ENCODE measurements at regions not wholly inside any gene's neighbourhood (a gene's known extent, or its start where the extent isn't known, plus 50 kb on each side); places are given as distances from the start of the nearest gene placed in this dataset.

DNA sequence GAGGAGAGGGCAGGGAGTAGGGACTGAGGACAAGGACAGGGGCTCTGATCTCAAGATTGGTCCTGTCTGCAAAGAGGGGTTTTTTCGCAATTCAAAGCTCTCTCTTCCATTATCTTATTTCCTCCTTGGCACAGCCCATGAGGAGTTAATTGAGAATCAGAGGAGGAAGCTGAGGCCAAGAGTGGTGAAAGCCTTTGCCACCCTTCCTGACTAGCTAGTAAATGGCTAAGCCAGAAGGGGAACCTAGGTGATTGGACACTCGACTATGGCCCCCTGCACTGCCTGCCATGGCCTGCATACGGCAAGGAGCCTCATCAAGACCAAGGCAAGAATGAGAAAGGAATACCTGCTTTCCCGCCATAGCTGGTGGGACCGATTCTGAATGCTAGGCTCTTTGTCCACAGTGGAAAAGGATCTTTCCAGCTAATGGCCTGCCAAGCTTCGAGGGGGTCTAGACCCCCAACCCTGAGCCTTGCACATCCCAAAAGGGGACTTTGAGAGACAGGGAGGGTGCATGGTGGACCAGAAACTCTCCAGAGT lies 237.9 kb downstream of the HAUS1 start:
- Histone ChIP-seq H3K4me3 (ENCODE audit: low read length) (no peak overlapping the region), H3K4me1 (ENCODE audit: control insufficient read depth, insufficient read depth, low read length) (no peaks in the 10 kb centered on the region), H3K9me3 (ENCODE audit: control insufficient read depth, low read depth, low read length) (no peaks in the 10 kb centered on the region), H3K27me3 (ENCODE audit: control insufficient read depth, insufficient read depth, low read length) (peaks cover 11% of the 10 kb centered on the region), H3K36me3 (ENCODE audit: control insufficient read depth, insufficient read depth, low read length) (no peaks in the 10 kb centered on the region), H3K27ac (ENCODE audit: low read length) (no peak overlapping the region)
- no peak for DNase-seq
- WGBS (ENCODE audit: insufficient coverage, low lambda C conversion rate), result no CpG with 5 or more reads among the region's 6 CpGs

DNA sequence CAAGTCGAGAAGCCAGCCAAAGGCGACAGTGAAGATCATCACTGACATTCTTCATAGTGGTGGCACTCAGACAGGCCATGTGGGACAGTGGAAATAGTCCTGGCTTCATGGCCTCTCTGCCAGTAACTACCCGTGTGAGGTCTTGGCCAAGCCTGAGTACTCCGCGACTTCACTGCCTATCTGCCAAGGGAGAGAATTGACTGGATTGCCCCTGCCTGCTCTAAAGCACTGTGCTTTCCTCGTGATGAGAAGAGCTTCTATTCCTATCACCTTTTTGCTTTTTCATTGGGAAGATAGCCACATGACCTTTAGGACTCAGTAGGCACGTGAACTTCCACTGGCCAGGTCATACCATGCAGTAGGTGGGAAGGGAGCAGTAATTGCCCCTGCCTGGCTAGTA lies 239.3 kb downstream of the HAUS1 start:
- Histone ChIP-seq H3K4me3 (ENCODE audit: low read length) (no peak overlapping the region), H3K4me1 (ENCODE audit: control insufficient read depth, insufficient read depth, low read length) (no peaks in the 10 kb centered on the region), H3K27me3 (ENCODE audit: control insufficient read depth, insufficient read depth, low read length) (peaks cover 7% of the 10 kb centered on the region), H3K27ac (ENCODE audit: low read length) (no peak overlapping the region), H3K9me3 (ENCODE audit: control insufficient read depth, low read depth, low read length) (no peaks in the 10 kb centered on the region), H3K36me3 (ENCODE audit: control insufficient read depth, insufficient read depth, low read length) (no peaks in the 10 kb centered on the region)
- 95% methylated on average over 2 of the region's 7 CpGs for WGBS (ENCODE audit: insufficient coverage, low lambda C conversion rate)
- no peak for DNase-seq

DNA sequence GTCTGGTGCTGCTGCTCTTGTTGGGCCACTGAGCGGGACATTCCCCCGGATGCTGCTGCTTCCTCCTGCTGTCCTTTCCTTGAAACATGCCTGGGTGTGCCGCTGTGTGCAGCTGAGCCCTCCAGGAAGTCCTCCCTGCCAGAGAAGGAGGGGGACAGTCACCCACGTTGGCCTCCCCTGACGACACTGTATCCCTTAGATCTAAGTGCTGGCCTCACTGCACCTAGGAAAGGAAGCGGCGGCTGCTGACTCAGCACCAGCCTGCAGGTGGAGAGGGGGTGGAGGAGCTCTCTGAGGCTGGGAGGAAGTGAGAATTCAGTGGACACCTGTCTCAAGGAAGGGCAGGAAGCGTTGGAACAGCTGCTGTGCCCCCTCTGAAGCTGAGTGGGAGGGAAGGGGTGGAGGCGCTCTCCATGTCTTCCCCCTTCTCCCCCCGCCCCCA lies 239.8 kb downstream of the HAUS1 start:
- Histone ChIP-seq H3K9me3 (ENCODE audit: control insufficient read depth, low read depth, low read length) (no peaks in the 10 kb centered on the region), H3K27ac (ENCODE audit: low read length) (no peak overlapping the region), H3K4me1 (ENCODE audit: control insufficient read depth, insufficient read depth, low read length) (no peaks in the 10 kb centered on the region), H3K36me3 (ENCODE audit: control insufficient read depth, insufficient read depth, low read length) (no peaks in the 10 kb centered on the region), H3K4me3 (ENCODE audit: low read length) (no peak overlapping the region), H3K27me3 (ENCODE audit: control insufficient read depth, insufficient read depth, low read length) (peaks cover 4% of the 10 kb centered on the region)
- WGBS (ENCODE audit: insufficient coverage, low lambda C conversion rate), result no CpG with 5 or more reads among the region's 10 CpGs
- DNase-seq, result peak; percentile 26 to 41

DNA sequence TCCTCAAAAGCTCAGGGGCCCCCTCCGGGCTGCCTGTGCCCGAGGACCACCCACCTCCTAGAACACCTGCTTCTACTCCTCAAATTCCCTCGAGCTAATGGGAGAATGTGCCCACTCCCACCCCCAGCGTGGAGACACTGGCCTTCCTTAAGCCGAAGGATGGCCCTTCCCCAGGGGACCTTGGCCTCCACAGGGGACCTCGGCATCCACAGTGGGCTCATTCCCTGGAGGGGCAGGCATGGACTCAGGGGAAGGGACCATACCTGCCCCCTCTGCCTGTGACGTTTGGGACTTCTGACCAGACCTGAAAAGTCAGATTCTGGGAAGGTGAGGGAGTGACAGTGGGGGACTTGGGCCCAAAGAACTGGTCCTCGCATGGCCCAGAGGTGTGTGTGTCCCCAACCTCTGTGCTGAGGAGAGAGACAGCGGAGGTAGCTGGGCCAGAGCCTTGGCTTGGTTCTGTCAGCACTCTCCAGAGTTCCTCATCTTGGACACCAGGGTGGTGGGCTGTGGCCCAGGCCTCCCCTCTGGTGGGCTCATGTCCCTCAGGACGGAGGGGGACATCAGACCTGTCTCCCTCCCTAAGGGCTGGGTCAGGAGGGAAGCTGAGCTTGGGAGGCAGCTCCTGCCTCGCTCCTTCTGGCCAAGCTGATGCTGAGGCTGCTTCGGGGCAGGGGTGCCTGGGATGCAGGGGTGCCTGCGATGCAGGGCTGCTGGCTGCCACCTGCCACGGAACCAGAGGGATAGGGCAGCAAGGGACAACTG lies 240.4 kb downstream of the HAUS1 start:
- H3K4me1 ChIP-seq (ENCODE audit: control insufficient read depth, insufficient read depth, low read length), result no peaks in the 10 kb centered on the region
- no peak overlapping the region for H3K27ac ChIP-seq (ENCODE audit: low read length)
- H3K27me3 ChIP-seq (ENCODE audit: control insufficient read depth, insufficient read depth, low read length), result peaks cover 4% of the 10 kb centered on the region
- no peaks in the 10 kb centered on the region for H3K9me3 ChIP-seq (ENCODE audit: control insufficient read depth, low read depth, low read length)
- H3K4me3 ChIP-seq (ENCODE audit: low read length), result no peak overlapping the region
- no CpG with 5 or more reads among the region's 14 CpGs for WGBS (ENCODE audit: insufficient coverage, low lambda C conversion rate)
- no peak for DNase-seq
- no peaks in the 10 kb centered on the region for H3K36me3 ChIP-seq (ENCODE audit: control insufficient read depth, insufficient read depth, low read length)

DNA sequence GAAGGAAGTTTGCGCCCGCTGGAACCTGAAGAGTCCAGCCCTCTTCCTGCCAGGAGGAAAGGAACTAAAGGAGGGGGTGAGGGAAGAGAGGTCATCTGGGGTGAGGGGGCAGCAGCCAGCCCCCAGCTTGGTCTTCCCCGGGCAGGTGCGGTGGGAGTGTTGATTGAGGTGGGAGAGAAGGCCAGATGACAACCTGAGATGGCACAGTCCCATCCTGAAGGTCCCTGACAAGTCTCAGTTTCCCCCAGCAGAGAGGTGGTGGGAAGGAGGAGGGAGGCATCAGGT lies 240.9 kb downstream of the HAUS1 start:
- Histone ChIP-seq H3K4me1 (ENCODE audit: control insufficient read depth, insufficient read depth, low read length) (no peaks in the 10 kb centered on the region), H3K36me3 (ENCODE audit: control insufficient read depth, insufficient read depth, low read length) (no peaks in the 10 kb centered on the region), H3K27me3 (ENCODE audit: control insufficient read depth, insufficient read depth, low read length) (no peaks in the 10 kb centered on the region), H3K27ac (ENCODE audit: low read length) (no peak overlapping the region), H3K9me3 (ENCODE audit: control insufficient read depth, low read depth, low read length) (no peaks in the 10 kb centered on the region), H3K4me3 (ENCODE audit: low read length) (no peak overlapping the region)
- no peak for DNase-seq
- no CpG with 5 or more reads among the region's 4 CpGs for WGBS (ENCODE audit: insufficient coverage, low lambda C conversion rate)

DNA sequence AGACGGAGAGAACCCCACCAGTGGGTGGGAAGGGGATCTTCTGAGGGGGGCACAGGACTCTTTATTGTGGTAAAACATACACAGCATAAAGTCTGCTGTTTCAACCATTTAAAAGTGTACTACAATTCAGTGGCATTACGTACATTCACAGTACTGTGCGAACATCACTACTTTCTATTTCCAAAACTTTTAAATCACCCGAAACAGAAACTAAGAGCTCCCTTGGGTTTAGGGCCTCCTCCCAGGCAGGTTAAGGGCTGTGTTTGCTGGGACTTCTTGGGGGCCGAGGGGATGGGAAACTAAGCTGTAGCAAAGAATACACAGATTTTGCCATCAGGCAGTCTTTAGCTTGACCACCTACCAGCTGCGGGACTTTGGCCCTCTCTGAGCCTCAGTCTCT lies 242.0 kb downstream of the HAUS1 start:
- H3K27ac ChIP-seq (ENCODE audit: low read length), result no peak overlapping the region
- no peak for DNase-seq
- no peaks in the 10 kb centered on the region for H3K4me1 ChIP-seq (ENCODE audit: control insufficient read depth, insufficient read depth, low read length)
- H3K4me3 ChIP-seq (ENCODE audit: low read length), result no peak overlapping the region
- H3K9me3 ChIP-seq (ENCODE audit: control insufficient read depth, low read depth, low read length), result no peaks in the 10 kb centered on the region
- no peaks in the 10 kb centered on the region for H3K27me3 ChIP-seq (ENCODE audit: control insufficient read depth, insufficient read depth, low read length)
- no peaks in the 10 kb centered on the region for H3K36me3 ChIP-seq (ENCODE audit: control insufficient read depth, insufficient read depth, low read length)
- no CpG with 5 or more reads among the region's 6 CpGs for WGBS (ENCODE audit: insufficient coverage, low lambda C conversion rate)

DNA sequence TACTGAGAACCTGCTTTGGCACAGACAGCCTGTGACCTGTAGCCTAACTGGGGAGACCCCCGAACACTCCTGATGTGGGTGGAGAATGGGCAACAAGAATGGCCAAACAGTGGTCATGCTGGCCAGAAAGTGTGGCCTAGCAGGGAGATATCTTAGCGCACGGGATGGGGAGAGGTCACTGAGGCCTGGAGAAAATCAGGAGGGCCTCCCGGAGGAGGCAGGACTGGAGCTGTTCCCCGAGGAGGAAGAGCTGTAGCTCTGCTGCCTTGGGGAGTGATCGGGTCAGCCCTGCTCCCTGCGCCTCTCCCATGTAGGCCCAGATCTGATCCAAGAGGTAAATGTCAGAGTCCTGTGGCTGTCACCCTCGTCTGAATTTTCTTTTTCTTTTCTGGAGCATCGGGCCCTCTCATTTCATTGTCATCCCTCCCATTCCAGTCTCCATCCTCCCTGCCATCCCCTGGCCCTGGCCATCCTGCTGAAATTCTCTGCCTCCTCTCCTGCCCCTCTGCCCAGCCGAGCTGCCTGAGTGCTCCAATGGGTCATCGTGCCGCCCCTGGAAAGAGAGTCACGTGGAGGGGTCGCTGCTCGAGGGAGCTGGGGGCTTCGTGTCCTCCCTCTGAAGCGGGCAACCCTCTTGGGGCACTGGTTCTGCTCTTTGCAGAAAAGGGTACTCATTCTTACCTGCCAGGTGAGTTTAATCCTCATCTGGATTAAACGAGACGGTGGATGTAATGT lies 242.9 kb downstream of the HAUS1 start:
- no peaks in the 10 kb centered on the region for H3K4me1 ChIP-seq (ENCODE audit: control insufficient read depth, insufficient read depth, low read length)
- no peak overlapping the region for H3K4me3 ChIP-seq (ENCODE audit: low read length)
- no peaks in the 10 kb centered on the region for H3K27me3 ChIP-seq (ENCODE audit: control insufficient read depth, insufficient read depth, low read length)
- H3K27ac ChIP-seq (ENCODE audit: low read length), result no peak overlapping the region
- no peaks in the 10 kb centered on the region for H3K36me3 ChIP-seq (ENCODE audit: control insufficient read depth, insufficient read depth, low read length)
- H3K9me3 ChIP-seq (ENCODE audit: control insufficient read depth, low read depth, low read length), result no peaks in the 10 kb centered on the region
- DNase-seq, result no peak
- no CpG with 5 or more reads among the region's 19 CpGs for WGBS (ENCODE audit: insufficient coverage, low lambda C conversion rate)

DNA sequence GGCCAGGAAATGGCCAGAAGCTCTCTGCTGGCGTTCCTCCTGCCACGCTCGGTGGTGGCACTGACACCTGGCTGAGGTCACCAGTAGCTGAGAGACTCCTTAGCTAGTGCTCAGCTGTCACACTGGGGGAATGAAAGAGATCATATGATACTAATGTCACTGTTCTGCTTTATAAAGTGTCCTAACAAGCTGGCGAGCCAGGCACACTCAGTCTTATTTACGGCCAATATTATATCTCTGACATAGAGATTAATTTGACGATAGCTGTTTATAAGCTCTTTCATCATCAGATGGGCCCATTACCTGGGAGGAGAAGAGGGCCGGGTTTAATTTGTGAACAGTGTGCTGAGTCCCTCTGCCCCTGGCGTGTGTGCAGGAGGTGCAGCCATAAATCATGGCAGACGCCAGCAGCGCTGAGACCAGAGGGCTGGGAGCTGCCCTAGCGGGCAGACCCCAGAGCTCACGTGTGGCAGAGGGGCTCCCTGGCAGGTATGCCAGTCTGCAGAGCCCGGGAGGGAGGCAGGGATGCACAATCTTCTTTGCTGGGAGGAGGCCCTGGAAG lies 246.5 kb downstream of the HAUS1 start:
- no peak overlapping the region for H3K27ac ChIP-seq (ENCODE audit: low read length)
- H3K9me3 ChIP-seq (ENCODE audit: control insufficient read depth, low read depth, low read length), result no peaks in the 10 kb centered on the region
- H3K4me3 ChIP-seq (ENCODE audit: low read length), result no peak overlapping the region
- WGBS (ENCODE audit: insufficient coverage, low lambda C conversion rate), result 83% methylated on average over 1 of the region's 13 CpGs
- no peaks in the 10 kb centered on the region for H3K4me1 ChIP-seq (ENCODE audit: control insufficient read depth, insufficient read depth, low read length)
- H3K27me3 ChIP-seq (ENCODE audit: control insufficient read depth, insufficient read depth, low read length), result no peaks in the 10 kb centered on the region
- H3K36me3 ChIP-seq (ENCODE audit: control insufficient read depth, insufficient read depth, low read length), result no peaks in the 10 kb centered on the region
- DNase-seq, result no peak

DNA sequence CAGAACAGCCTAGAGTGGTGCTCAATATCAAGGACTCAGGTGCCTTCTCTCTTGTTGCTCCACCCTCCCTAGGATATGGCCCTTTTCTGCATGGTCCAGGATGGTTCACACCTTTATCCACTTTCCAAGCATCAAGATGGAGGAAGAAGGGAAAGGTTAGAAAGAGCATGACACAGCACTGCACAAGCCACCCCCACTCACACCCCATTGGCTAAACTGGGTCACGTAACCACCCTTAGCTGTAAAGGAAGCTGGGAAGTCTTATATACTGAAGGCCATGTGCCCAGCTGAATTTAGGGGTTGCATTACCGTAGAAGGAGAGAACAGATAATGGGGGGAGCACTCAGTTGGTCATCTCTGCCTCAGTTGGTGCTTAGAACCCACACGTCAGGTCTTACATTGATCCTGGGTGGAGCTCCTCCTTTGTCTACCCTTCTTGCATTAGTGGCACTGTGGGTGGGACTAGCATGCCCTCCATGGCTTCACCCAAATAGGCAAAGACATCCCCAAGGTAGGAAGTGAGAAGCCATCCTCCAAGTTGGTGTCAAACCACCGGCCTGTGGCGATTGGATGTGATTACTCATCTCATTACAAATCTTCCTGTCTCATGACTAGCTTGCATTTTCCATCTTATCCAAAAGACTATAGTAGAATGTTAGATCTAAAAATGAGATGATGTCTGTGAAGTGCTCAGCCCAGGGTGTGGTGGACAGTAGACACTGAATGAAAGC lies 248.5 kb downstream of the HAUS1 start:
- H3K27ac ChIP-seq (ENCODE audit: low read length), result no peak overlapping the region
- H3K36me3 ChIP-seq (ENCODE audit: control insufficient read depth, insufficient read depth, low read length), result no peaks in the 10 kb centered on the region
- no peaks in the 10 kb centered on the region for H3K27me3 ChIP-seq (ENCODE audit: control insufficient read depth, insufficient read depth, low read length)
- DNase-seq, result no peak
- no peaks in the 10 kb centered on the region for H3K4me1 ChIP-seq (ENCODE audit: control insufficient read depth, insufficient read depth, low read length)
- no peak overlapping the region for H3K4me3 ChIP-seq (ENCODE audit: low read length)
- H3K9me3 ChIP-seq (ENCODE audit: control insufficient read depth, low read depth, low read length), result no peaks in the 10 kb centered on the region
- WGBS (ENCODE audit: insufficient coverage, low lambda C conversion rate), result no CpG with 5 or more reads among the region's 5 CpGs

DNA sequence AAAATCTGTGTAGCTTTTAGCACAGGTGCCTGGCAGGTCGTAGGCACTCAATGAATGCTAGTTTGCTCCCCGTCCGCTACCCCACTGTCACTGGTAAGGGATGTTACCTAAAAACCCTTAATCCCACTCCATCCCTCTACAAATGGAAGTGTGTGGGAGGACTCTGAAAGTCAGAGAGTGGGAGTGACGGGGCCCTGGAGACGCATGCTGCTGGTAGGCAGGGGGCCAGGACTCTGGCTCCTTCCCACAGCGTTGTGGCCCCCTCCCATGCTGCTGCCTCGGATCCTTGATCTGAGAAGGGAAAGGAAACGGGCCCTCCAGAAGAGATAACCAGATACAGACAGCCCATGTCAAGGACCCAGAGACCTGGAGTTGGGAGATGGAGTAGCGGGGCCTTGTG lies 249.3 kb downstream of the HAUS1 start:
- Histone ChIP-seq H3K9me3 (ENCODE audit: control insufficient read depth, low read depth, low read length) (no peaks in the 10 kb centered on the region), H3K4me3 (ENCODE audit: low read length) (no peak overlapping the region), H3K27ac (ENCODE audit: low read length) (no peak overlapping the region), H3K27me3 (ENCODE audit: control insufficient read depth, insufficient read depth, low read length) (no peaks in the 10 kb centered on the region), H3K36me3 (ENCODE audit: control insufficient read depth, insufficient read depth, low read length) (no peaks in the 10 kb centered on the region), H3K4me1 (ENCODE audit: control insufficient read depth, insufficient read depth, low read length) (no peaks in the 10 kb centered on the region)
- no peak for DNase-seq
- no CpG with 5 or more reads among the region's 9 CpGs for WGBS (ENCODE audit: insufficient coverage, low lambda C conversion rate)

Measured in large intestine (tissue), 3 donors.